ENCODE measurements at regions not wholly inside any gene's neighbourhood (a gene's known extent, or its start where the extent isn't known, plus 50 kb on each side); places are given as distances from the start of the nearest gene placed in this dataset.

DNA sequence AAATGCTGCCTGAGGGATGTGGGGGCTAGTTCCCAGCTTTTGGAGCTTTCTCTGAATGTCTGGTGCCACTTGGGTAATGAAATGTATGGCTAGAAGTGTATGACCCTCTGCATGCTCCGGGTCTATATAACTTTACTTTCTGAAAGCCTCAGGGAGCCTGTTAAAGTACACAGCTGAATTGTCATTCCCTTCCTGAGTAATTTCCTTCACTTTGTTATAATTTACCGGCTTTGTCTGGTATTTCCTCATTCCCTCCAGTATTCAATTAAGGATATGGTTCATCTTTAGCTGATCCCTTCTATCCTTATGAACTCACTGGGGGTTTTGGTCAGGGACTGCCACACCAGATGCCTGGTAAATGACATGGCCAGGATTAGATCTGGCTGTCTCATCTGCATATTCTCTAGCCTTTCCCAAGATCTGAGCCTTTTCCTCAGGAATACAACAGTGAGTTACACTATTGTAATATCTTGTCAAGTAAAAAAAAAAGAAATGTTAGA, 620.3 kb downstream of the ZPLD1 start:
- Histone ChIP-seq H3K36me3 (no peaks in the 10 kb centered on the region), H3K9me3 (no peaks in the 10 kb centered on the region), H3K4me3 (no peak overlapping the region), H3K27ac (replicated peaks in 1 of 4) (no peak overlapping the region), H3K27me3 (no peaks in the 10 kb centered on the region), H3K4me1 (peaks cover 0 to 7% (median 2%) of the 10 kb centered on the region in 4 donors)
- no peak for TF ChIP-seq POLR2AphosphoS5 (IDR thresholded peaks at IDR 0.05)
- no peak for TF ChIP-seq EP300 (IDR thresholded peaks at IDR 0.05)
- DNase-seq (ENCODE audit: extremely low spot score): no peak
- intact Hi-C loops (cut with DNase I): no loop called here
- WGBS: 32% methylated on average over 2 of the region's 2 CpGs

DNA sequence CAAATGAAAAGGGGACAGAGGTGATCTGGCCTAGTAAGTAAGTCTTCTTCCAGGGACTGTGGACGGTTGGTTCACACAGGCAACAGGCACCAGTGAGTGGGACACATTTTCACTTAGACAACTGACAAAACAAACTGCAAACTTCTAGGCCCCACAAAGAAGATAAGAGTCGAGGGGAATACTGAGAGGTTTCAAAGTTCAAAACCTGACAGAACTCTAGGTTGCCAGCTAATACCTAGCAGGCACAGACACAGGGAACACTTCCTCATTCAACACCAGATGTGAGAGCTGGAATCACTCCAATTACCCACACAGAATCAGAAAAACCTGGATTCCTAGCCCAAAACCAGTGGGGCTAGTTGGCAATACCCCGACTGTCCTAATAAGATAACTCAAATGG, 621.7 kb downstream of the ZPLD1 start:
- peaks cover 0 to 7% (median 2%) of the 10 kb centered on the region in 4 donors for H3K4me1 ChIP-seq
- H3K27me3 ChIP-seq: no peaks in the 10 kb centered on the region
- H3K36me3 ChIP-seq: no peaks in the 10 kb centered on the region
- no peak for DNase-seq (ENCODE audit: extremely low spot score)
- H3K9me3 ChIP-seq: no peaks in the 10 kb centered on the region
- intact Hi-C loops (cut with DNase I): no loop called here
- TF ChIP-seq, protein P1, sequence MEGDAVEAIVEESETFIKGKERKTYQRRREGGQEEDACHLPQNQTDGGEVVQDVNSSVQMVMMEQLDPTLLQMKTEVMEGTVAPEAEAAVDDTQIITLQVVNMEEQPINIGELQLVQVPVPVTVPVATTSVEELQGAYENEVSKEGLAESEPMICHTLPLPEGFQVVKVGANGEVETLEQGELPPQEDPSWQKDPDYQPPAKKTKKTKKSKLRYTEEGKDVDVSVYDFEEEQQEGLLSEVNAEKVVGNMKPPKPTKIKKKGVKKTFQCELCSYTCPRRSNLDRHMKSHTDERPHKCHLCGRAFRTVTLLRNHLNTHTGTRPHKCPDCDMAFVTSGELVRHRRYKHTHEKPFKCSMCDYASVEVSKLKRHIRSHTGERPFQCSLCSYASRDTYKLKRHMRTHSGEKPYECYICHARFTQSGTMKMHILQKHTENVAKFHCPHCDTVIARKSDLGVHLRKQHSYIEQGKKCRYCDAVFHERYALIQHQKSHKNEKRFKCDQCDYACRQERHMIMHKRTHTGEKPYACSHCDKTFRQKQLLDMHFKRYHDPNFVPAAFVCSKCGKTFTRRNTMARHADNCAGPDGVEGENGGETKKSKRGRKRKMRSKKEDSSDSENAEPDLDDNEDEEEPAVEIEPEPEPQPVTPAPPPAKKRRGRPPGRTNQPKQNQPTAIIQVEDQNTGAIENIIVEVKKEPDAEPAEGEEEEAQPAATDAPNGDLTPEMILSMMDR (IDR thresholded peaks at IDR 0.05): no peak
- TF ChIP-seq POLR2A (IDR thresholded peaks at IDR 0.05; ENCODE audit: low read depth) (no peak), POLR2AphosphoS5 (IDR thresholded peaks at IDR 0.05) (no peak), EP300 (IDR thresholded peaks at IDR 0.05) (no peak)
- WGBS: 68% methylated on average over 3 of the region's 3 CpGs
- H3K4me3 ChIP-seq: no peak overlapping the region
- no peak overlapping the region for H3K27ac ChIP-seq (replicated peaks in 1 of 4)

DNA sequence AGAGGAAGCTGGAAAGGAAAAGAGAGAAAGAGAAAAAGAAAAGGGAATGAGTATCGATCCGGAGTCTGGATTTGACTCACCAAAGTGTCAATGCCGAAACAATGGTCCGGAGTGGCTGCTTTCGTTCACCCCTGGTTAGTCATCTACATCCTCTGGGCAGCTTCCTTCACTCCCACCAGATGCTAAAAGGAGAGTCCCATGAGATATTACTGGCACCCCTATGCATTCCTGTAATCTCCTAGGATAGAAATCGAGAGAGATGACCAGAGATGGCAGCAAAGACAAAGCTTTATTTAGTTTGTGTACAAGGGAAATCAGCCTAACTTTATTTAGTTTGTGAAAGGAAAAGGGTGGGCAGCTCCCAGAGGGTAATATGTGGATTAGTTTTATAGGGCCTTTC, 622.2 kb downstream of the ZPLD1 start:
- no peak overlapping the region for H3K27ac ChIP-seq (replicated peaks in 1 of 4)
- TF ChIP-seq POLR2A (IDR thresholded peaks at IDR 0.05; ENCODE audit: low read depth): no peak
- no peak for TF ChIP-seq POLR2AphosphoS5 (IDR thresholded peaks at IDR 0.05)
- TF ChIP-seq EP300 (IDR thresholded peaks at IDR 0.05): no peak
- TF ChIP-seq, protein P1 (IDR thresholded peaks at IDR 0.05): no peak
- 79% methylated on average over 6 of the region's 6 CpGs for WGBS

DNA sequence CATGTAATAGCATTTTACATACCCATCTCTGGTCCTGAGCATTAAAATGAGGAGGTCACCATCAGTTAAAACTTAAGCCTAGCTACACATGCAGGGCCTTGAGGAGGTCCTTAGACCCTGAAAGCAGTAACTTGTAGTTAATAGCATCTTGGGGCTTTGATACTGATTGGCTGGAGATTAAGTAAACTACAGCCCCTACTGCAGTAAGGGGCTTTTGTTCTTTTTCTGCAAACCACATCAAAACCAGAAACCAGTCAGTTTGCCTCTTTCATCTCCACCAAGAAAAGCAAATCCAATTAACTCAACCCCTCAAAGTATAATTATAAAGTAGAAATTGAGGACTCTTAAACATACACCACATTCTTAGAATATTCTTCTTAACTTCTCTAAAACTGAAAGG, 622.7 kb downstream of the ZPLD1 start:
- Histone ChIP-seq H3K36me3 (no peaks in the 10 kb centered on the region), H3K27ac (replicated peaks in 1 of 4) (no peak overlapping the region), H3K4me1 (peaks cover 0 to 6% (median under 1%) of the 10 kb centered on the region in 4 donors), H3K27me3 (no peaks in the 10 kb centered on the region), H3K9me3 (no peaks in the 10 kb centered on the region), H3K4me3 (no peak overlapping the region)
- no peak for DNase-seq (ENCODE audit: extremely low spot score)
- intact Hi-C loops (cut with DNase I): no loop called here
- TF ChIP-seq EP300 (IDR thresholded peaks at IDR 0.05) (no peak), POLR2A (IDR thresholded peaks at IDR 0.05; ENCODE audit: low read depth) (no peak), POLR2AphosphoS5 (IDR thresholded peaks at IDR 0.05) (no peak)
- TF ChIP-seq, protein P1 (IDR thresholded peaks at IDR 0.05): no peak

More for the DNA sequence above, 622.2 kb downstream of the ZPLD1 start:
- Histone ChIP-seq H3K4me1 (peaks cover 0 to 7% (median 2%) of the 10 kb centered on the region in 4 donors), H3K27me3 (no peaks in the 10 kb centered on the region), H3K9me3 (no peaks in the 10 kb centered on the region), H3K4me3 (no peak overlapping the region), H3K36me3 (no peaks in the 10 kb centered on the region)
- DNase-seq (ENCODE audit: extremely low spot score): no peak
- intact Hi-C loops (cut with DNase I): no loop called here

GRCh38 chr3:103059432-103059831, 624.6 kb downstream of the ZPLD1 start:
- Histone ChIP-seq H3K36me3 (no peaks in the 10 kb centered on the region), H3K4me1 (no peaks in the 10 kb centered on the region), H3K27ac (replicated peaks in 1 of 4) (no peak overlapping the region), H3K4me3 (no peak overlapping the region), H3K9me3 (no peaks in the 10 kb centered on the region), H3K27me3 (no peaks in the 10 kb centered on the region)
- intact Hi-C loops (cut with DNase I): no loop called here
- TF ChIP-seq POLR2AphosphoS5 (IDR thresholded peaks at IDR 0.05) (no peak), EP300 (IDR thresholded peaks at IDR 0.05) (no peak)
- DNase-seq (ENCODE audit: extremely low spot score): no peak
- 84% methylated on average over 2 of the region's 2 CpGs for WGBS

- Histone ChIP-seq H3K36me3 (no peaks in the 10 kb centered on the region), H3K9me3 (no peaks in the 10 kb centered on the region), H3K4me3 (no peak overlapping the region), H3K27ac (replicated peaks in 1 of 4) (no peak overlapping the region), H3K4me1 (no peaks in the 10 kb centered on the region), H3K27me3 (no peaks in the 10 kb centered on the region)
- TF ChIP-seq EP300 (IDR thresholded peaks at IDR 0.05) (no peak), POLR2A (IDR thresholded peaks at IDR 0.05; ENCODE audit: low read depth) (no peak), POLR2AphosphoS5 (IDR thresholded peaks at IDR 0.05) (no peak)
- TF ChIP-seq, protein P1 (IDR thresholded peaks at IDR 0.05): no peak
- no peak for DNase-seq (ENCODE audit: extremely low spot score)
- intact Hi-C loops (cut with DNase I): no loop called here
- WGBS: 90% methylated on average over 3 of the region's 3 CpGs
Measured at GRCh38 chr3:103060242-103060641, 625.4 kb downstream of the ZPLD1 start.
